ENCODE measurements at regions not wholly inside any gene's neighbourhood (a gene's known extent, or its start where the extent isn't known, plus 50 kb on each side); places are given as distances from the start of the nearest gene placed in this dataset.

GRCh38 chr3:18847583-18848197 lies 300.6 kb upstream of the KCNH8 start (continued):
- TF ChIP-seq ASH2L (IDR thresholded peaks at IDR 0.05; ENCODE audit: low read length) = no peak
- TF ChIP-seq YY1 (IDR thresholded peaks at IDR 0.05; ENCODE audit: low read depth, low read length) = no peak
- no peak for TF ChIP-seq SP1 (IDR thresholded peaks at IDR 0.05; ENCODE audit: low read depth, low read length)
- no peak for TF ChIP-seq RFX5 (IDR thresholded peaks at IDR 0.05; ENCODE audit: borderline replicate concordance, low read depth, low read length)
- no peak for TF ChIP-seq MAX (IDR thresholded peaks at IDR 0.05)

Measured in H1 (cell line).